HepG2 (cell line): ENCODE measurements at regions not wholly inside any gene's neighbourhood (a gene's known extent, or its start where the extent isn't known, plus 50 kb on each side); places are given as distances from the start of the nearest gene placed in this dataset.

Experiments
- AGO2 ChIP-seq: fragments of 200-400 bp; formaldehyde crosslinking; optimal IDR thresholded peaks from 2 replicates; pipeline ENCODE3; 2017; ENCODE audit warnings: mild to moderate bottlenecking, low read depth, low read length, moderate library complexity
- BCL6 ChIP-seq: IDR thresholded peaks from 2 replicates; pipeline ENCODE4 v1.6.1; 2016; ENCODE audit warnings: missing genetic modification reagents, missing compliant biosample characterization
- CREB1 ChIP-seq, 2 experiments: fragments of 450-650 bp in 1 of 2; IDR thresholded peaks; 2 replicates each; pipeline ENCODE4 v1.6.1; 2016 to 2017; ENCODE audit warnings: control low read depth in 1 of 2, mild to moderate bottlenecking in 1 of 2, missing compliant biosample characterization in 1 of 2, missing genetic modification characterization in 1 of 2
- FIP1L1 ChIP-seq: fragments of 200-400 bp; formaldehyde crosslinking; IDR thresholded peaks from 2 replicates; pipeline ENCODE4 v1.6.1; 2018; ENCODE audit warnings: low read depth, mild to moderate bottlenecking, low read length, moderate library complexity, borderline replicate concordance; ENCODE audit not compliant: insufficient read depth
- KLF13 ChIP-seq: sonication (generic); formaldehyde crosslinking; IDR thresholded peaks from 2 replicates; pipeline ENCODE4 v1.4.0; 2020; ENCODE audit warnings: mild to moderate bottlenecking, missing genetic modification reagents
- MTA3 ChIP-seq: sonication (generic); formaldehyde crosslinking; IDR thresholded peaks from 2 replicates; pipeline ENCODE4 v1.4.0; 2020; ENCODE audit warnings: missing genetic modification reagents
- MTF2 ChIP-seq: sonication (generic); formaldehyde crosslinking; IDR thresholded peaks from 2 replicates; pipeline ENCODE4 v1.5.0; 2020; ENCODE audit warnings: missing genetic modification reagents, borderline replicate concordance
- NFIB ChIP-seq: sonication (generic); formaldehyde crosslinking; IDR thresholded peaks from 2 replicates; pipeline ENCODE4 v1.9.0; 2021; ENCODE audit warnings: missing genetic modification reagents, mild to moderate bottlenecking, borderline replicate concordance
- ONECUT2 ChIP-seq: sonication (generic); formaldehyde crosslinking; IDR thresholded peaks from 2 replicates; pipeline ENCODE4 v1.4.0; 2020; ENCODE audit warnings: missing genetic modification reagents
- RARA ChIP-seq: IDR thresholded peaks from 2 replicates; pipeline ENCODE4 v1.6.1; 2016; ENCODE audit warnings: missing genetic modification reagents, missing compliant biosample characterization
- SIX4 ChIP-seq: sonication (generic); formaldehyde crosslinking; IDR thresholded peaks from 2 replicates; pipeline ENCODE4 v1.4.0; 2020; ENCODE audit warnings: missing genetic modification reagents
- SMARCC2 ChIP-seq: fragments of 450-650 bp; IDR thresholded peaks from 2 replicates; pipeline ENCODE4 v1.6.1; 2017; ENCODE audit warnings: antibody characterized with exemption, mild to moderate bottlenecking
- SOX5 ChIP-seq: IDR thresholded peaks from 2 replicates; pipeline ENCODE4 v1.6.1; 2016; ENCODE audit warnings: borderline replicate concordance
- YY1 ChIP-seq: IDR thresholded peaks from 2 replicates; pipeline ENCODE4 v1.6.1; 2011; ENCODE audit warnings: low read length, low read depth, moderate library complexity, mild to moderate bottlenecking; ENCODE audit not compliant: insufficient read depth, insufficient replicate concordance
- ZC3H4 ChIP-seq: sonication (generic); formaldehyde crosslinking; IDR thresholded peaks from 2 replicates; pipeline ENCODE4 v1.4.0; 2020; ENCODE audit warnings: missing genetic modification reagents, borderline replicate concordance
- ZMAT3 ChIP-seq: sonication (generic); formaldehyde crosslinking; conservative IDR thresholded peaks from 2 replicates; pipeline ENCODE4 v1.7.0; 2021; ENCODE audit warnings: missing genetic modification reagents
- ZNF256 ChIP-seq: sonication (generic); formaldehyde crosslinking; conservative IDR thresholded peaks from 2 replicates; pipeline ENCODE4 v1.4.0; 2020; ENCODE audit warnings: missing genetic modification reagents
- ZNF296 ChIP-seq: sonication (generic); formaldehyde crosslinking; conservative IDR thresholded peaks from 2 replicates; pipeline ENCODE4 v1.5.0; 2020; ENCODE audit warnings: mild to moderate bottlenecking, missing genetic modification reagents
- ZNF333 ChIP-seq: sonication (generic); formaldehyde crosslinking; IDR thresholded peaks from 2 replicates; pipeline ENCODE4 v1.4.0; 2020; ENCODE audit warnings: mild to moderate bottlenecking, missing genetic modification reagents, borderline replicate concordance
- ZNF674 ChIP-seq: sonication (generic); formaldehyde crosslinking; IDR thresholded peaks from 2 replicates; pipeline ENCODE4 v1.5.0; 2020; ENCODE audit warnings: low read depth, mild to moderate bottlenecking, missing genetic modification reagents
- TF ChIP-seq, protein P1 (sequence below): sonication (generic); formaldehyde crosslinking; IDR thresholded peaks from 2 replicates; pipeline ENCODE4 v1.4.0; 2020; ENCODE audit warnings: missing genetic modification reagents, borderline replicate concordance
- TF ChIP-seq, protein P2 (sequence below): sonication (generic); formaldehyde crosslinking; IDR thresholded peaks from 2 replicates; pipeline ENCODE4 v1.4.0; 2020; ENCODE audit warnings: mild to moderate bottlenecking, missing genetic modification reagents
- TF ChIP-seq, protein P3 (sequence below): sonication (generic); formaldehyde crosslinking; IDR thresholded peaks from 2 replicates; pipeline ENCODE4 v1.4.0; 2020; ENCODE audit warnings: mild to moderate bottlenecking, missing genetic modification reagents
- TF ChIP-seq, protein P4 (sequence below): sonication (generic); formaldehyde crosslinking; IDR thresholded peaks from 2 replicates; pipeline ENCODE4 v1.5.0; 2020; ENCODE audit warnings: missing genetic modification reagents
- TF ChIP-seq, protein P5 (sequence below): sonication (generic); formaldehyde crosslinking; IDR thresholded peaks from 2 replicates; pipeline ENCODE4 v1.5.0; 2020; ENCODE audit warnings: missing genetic modification reagents
- TF ChIP-seq, protein P6 (sequence below): sonication (generic); formaldehyde crosslinking; IDR thresholded peaks from 2 replicates; pipeline ENCODE4 v1.9.0; 2021; ENCODE audit warnings: missing genetic modification reagents, borderline replicate concordance

DNA sequence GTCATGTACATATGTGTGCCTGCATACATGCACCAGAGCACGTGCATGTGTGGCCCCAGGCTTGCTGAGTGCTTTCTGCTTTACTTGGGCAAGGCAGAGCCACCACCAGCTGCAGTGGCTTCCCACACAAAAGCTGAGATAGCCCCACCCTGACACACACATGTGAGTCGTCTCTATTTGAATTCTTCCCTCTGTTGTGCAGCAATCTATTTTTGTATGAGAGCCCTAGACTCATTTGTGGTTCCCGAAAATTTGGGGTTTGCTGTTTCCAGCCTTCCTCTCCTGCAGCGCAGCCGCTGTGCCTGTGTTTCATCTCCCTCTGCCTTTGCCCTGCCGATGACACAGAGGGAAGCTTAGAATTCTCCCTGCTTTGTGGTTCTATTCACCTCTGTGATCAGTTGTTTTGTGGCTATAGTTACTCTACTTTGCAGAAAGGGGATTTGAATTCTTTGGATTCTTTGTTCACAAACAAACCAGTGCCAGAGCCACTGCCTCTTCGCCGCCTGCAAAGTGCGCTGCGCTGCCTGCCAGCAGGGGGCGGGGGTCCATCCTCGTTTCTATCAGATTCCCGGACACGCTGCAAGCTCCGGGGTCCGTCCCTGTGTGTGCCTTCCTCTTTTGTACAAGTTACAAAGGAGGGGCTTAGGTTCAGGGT lies 95.8 kb upstream of the DAP start (continued):
- TF ChIP-seq ZNF296 (CRISPR knock-in tag) (no peak), ZNF674 (CRISPR knock-in tag) (no peak), ZNF333 (CRISPR knock-in tag) (no peak), MTF2 (no peak), SOX5 (CRISPR knock-in tag) (peak; percentile 51; the same call in 1 of the 2 replicates), MTA3 (CRISPR knock-in tag) (no peak), KLF13 (CRISPR knock-in tag) (no peak), NFIB (CRISPR knock-in tag) (no peak), ZNF256 (no peak), SMARCC2 (no peak), ZMAT3 (CRISPR knock-in tag) (no peak), ZC3H4 (CRISPR knock-in tag) (no peak), AGO2 (no peak), BCL6 (0 out of 2 replicates have a peak, but pooled peaks have one; percentile 25), CREB1 (IDR thresholded peaks at IDR 0.05) (no peak), CREB1 (CRISPR knock-in tag; IDR thresholded peaks at IDR 0.05) (no peak), SIX4 (no peak), FIP1L1 (no peak), YY1 (no peak), ONECUT2 (CRISPR knock-in tag) (no peak), RARA (CRISPR knock-in tag) (peak; percentile 36; the same call in 1 of the 2 replicates)
- TF ChIP-seq, protein P1, sequence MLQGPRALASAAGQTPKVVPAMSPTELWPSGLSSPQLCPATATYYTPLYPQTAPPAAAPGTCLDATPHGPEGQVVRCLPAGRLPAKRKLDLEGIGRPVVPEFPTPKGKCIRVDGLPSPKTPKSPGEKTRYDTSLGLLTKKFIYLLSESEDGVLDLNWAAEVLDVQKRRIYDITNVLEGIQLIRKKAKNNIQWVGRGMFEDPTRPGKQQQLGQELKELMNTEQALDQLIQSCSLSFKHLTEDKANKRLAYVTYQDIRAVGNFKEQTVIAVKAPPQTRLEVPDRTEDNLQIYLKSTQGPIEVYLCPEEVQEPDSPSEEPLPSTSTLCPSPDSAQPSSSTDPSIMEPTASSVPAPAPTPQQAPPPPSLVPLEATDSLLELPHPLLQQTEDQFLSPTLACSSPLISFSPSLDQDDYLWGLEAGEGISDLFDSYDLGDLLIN (CRISPR knock-in tag), result no peak
- TF ChIP-seq, protein P2, sequence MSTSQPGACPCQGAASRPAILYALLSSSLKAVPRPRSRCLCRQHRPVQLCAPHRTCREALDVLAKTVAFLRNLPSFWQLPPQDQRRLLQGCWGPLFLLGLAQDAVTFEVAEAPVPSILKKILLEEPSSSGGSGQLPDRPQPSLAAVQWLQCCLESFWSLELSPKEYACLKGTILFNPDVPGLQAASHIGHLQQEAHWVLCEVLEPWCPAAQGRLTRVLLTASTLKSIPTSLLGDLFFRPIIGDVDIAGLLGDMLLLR (CRISPR knock-in tag), result no peak
- TF ChIP-seq, protein P3, sequence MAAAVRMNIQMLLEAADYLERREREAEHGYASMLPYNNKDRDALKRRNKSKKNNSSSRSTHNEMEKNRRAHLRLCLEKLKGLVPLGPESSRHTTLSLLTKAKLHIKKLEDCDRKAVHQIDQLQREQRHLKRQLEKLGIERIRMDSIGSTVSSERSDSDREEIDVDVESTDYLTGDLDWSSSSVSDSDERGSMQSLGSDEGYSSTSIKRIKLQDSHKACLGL (CRISPR knock-in tag), result no peak
- TF ChIP-seq, protein P4, sequence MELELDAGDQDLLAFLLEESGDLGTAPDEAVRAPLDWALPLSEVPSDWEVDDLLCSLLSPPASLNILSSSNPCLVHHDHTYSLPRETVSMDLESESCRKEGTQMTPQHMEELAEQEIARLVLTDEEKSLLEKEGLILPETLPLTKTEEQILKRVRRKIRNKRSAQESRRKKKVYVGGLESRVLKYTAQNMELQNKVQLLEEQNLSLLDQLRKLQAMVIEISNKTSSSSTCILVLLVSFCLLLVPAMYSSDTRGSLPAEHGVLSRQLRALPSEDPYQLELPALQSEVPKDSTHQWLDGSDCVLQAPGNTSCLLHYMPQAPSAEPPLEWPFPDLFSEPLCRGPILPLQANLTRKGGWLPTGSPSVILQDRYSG, result no peak
- TF ChIP-seq, protein P5, sequence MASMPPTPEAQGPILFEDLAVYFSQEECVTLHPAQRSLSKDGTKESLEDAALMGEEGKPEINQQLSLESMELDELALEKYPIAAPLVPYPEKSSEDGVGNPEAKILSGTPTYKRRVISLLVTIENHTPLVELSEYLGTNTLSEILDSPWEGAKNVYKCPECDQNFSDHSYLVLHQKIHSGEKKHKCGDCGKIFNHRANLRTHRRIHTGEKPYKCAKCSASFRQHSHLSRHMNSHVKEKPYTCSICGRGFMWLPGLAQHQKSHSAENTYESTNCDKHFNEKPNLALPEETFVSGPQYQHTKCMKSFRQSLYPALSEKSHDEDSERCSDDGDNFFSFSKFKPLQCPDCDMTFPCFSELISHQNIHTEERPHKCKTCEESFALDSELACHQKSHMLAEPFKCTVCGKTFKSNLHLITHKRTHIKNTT, result no peak
- TF ChIP-seq, protein P6, sequence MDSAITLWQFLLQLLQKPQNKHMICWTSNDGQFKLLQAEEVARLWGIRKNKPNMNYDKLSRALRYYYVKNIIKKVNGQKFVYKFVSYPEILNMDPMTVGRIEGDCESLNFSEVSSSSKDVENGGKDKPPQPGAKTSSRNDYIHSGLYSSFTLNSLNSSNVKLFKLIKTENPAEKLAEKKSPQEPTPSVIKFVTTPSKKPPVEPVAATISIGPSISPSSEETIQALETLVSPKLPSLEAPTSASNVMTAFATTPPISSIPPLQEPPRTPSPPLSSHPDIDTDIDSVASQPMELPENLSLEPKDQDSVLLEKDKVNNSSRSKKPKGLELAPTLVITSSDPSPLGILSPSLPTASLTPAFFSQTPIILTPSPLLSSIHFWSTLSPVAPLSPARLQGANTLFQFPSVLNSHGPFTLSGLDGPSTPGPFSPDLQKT (CRISPR knock-in tag), result no peak
